Tongue (tissue), 1 donor: ENCODE measurements at regions not wholly inside any gene's neighbourhood (a gene's known extent, or its start where the extent isn't known, plus 50 kb on each side); places are given as distances from the start of the nearest gene placed in this dataset.
"Not testable (repeated sequence)": the region's sequence is repeated elsewhere in the genome, so short reads cannot be mapped to it uniquely, and the experiment has no call there.

Source experiments
- DNase-seq: peaks from one replicate; pipeline ENCODE4 v3.0.0-alpha.2; 2015

DNA sequence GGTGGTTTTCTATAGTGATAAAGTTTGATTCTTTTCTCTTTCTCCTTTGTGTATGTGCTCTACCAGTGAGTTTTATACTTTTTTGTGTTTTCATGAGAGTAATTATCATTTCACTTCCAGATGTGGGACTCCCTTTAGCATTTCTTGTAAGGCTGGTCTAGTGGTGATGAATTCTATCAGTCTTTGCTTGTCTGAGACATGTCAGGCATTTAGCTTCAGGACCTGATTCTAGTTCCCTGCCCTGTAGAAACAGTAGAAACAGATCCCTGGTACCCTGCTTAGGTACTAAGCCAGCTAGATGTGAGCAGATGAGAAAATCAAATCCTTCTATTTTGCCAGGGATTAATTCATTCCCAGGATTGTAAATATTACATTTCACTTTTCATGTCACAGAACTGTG lies 203.7 kb downstream of the ALG10 start:
- DNase-seq: not testable (repeated sequence)

DNA sequence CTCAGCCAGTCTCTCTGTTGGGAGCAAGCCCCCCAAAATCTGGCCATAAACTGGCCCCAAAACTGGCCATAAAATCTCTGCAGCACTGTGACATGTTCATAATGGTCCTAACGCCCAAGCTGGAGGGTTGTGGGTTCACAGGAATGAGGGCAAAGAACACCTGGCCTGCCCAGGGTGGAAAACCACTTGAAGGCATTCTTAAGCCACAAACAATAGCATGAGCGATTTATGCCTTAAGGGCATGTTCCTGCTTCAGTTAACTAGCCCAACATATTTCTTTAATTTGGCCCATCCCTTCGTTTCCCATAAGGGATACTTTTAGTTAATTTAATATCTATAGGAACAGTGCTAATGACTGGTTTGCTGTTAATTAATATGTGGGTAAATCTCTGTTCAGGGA lies 205.8 kb downstream of the ALG10 start:
- not testable (repeated sequence) for DNase-seq

DNA sequence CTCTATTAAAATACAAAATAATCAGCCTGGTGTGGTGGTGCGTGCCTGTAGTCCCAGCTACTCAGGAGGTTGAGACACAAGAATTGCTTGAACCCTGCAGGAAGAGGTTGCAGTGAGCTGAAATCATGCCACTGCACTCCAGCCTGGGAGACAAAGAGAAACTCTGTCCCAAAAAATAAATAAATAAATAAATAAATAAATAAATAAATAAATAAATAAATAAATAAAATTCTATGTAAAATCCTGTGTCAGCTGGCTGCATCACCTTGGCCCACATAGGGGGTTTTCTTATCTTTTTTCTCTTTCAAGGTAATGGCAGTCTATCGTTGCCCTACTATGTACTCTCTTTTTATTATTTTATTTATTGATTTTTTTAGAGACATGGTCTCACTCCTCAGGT lies 206.7 kb downstream of the ALG10 start:
- DNase-seq: not testable (repeated sequence)

DNA sequence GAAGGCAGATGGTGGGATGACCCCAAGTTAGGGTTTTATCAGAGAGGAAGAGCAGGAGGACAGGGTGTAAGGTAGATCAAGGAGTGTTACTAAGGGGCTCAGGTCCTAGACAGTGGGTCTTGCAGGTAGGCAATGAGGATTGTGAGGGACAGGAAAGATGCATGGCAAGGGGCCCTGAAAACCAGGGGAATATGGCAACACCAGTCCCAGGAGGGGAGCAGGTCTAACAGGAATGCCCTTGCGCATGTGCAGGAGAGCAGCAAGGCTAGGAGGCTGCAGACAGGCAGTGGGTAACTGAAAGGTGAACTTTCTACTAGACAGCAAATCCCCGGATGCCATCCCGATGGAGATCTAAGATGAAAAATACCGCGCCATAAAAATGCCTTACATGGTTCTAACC lies 211.3 kb downstream of the ALG10 start:
- DNase-seq: no peak

DNA sequence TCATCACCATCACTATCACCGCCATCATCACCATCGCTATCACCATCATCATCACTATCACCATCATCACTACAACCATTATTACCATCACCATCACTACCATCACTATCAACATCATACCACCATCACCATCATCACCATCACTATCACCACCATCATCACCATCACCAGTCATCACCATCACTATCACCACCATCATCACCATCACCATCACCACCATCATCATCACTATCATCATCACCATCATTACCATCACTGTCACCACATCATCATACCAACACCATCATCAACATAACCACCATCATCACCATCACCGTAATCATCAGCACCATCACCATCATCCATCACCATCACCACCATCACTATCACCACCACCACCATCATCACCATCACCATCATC lies 213.8 kb downstream of the ALG10 start:
- DNase-seq: no peak

DNA sequence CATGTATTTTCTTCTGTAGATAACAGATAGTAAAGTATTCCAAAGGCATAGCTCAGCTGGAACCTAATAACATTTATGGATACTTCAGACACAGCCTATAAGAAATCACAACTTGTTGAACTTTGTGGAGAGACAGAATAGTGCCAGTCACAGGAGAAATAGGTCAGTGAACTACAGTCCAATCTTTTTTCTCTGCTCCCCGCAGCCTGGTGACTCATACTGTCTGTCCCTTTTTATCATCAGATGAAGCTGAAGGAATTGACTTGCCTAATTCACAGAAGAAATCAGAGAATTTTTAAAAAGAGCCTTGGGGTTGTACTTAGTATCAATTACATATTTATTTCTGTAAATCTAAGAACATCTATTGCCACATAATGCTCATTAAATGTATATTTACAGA lies 222.3 kb downstream of the ALG10 start:
- no peak for DNase-seq

DNA sequence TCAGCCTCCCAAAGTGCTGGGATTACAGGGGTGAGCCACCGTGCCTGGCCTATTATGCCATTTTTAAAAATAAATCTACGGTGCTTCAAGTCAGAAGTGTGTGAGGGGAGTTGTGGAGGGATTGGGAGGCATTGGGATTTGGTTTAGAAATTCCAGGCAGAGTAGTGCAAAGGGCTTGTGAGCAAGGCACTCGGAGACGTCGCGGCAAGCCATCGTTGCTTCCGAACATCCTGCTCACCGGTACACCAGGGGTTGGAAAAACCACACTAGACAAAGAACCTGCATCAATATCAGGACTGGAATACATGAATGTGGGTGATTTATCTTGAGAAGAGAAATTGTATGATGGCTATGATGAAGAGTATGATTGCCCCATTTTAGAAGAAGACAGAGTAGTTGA lies 227.0 kb downstream of the ALG10 start:
- DNase-seq: no peak

DNA sequence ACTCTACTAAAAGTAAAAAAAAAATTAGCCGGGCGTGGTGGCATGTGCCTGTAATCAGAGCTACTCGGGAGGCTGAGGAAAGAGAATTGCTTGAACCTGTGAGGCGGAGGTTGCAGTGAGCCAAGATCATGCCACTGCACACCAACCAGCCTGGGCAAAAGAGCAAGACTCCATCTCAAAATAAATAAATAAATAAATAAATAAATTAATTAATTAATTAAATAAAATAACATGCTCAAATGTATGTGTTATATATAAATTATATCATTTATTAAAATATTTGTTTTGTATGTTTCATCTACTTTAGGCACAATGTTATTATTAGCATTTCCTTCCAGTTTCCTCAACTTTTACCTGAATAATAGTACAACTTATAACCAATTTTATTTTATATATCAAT lies 229.6 kb downstream of the ALG10 start:
- DNase-seq: not testable (repeated sequence)

DNA sequence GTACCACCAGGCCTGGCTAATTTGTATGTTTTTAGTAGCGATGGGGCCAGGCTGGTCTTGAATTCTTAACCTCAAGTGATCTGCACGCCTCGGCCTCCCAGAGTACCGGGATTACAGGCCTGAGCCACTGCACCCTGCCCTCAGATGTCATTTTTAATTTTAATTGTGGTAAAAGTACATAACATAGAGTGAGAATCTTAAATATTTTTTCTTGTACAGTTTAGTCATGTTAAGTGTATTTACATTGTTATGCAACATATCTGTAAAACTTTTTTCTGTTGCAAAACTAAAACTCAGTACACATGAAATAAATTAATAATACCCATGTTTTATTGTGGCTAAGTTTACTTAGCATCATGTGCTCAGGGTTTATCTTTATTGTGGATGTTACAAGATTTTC lies 231.4 kb downstream of the ALG10 start:
- no peak for DNase-seq

DNA sequence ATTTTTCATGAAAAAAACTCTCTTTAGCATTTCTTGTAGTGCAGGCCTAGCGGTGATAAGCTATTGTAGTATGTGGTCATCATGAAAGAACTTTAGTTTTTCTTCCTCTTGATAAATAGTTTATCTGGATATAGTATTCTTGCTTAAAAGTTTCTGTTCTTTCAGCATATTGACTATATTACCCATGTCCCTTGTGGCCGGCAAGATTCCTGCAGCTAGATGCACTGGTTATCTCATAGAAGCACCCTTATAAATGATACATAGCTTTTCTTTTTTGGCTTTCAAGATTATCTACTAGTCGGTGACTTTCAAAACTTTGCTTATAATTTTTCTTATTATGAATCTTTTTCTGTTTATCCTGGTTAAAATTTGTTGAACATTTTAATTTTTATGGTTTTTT lies 234.8 kb downstream of the ALG10 start:
- no peak for DNase-seq

DNA sequence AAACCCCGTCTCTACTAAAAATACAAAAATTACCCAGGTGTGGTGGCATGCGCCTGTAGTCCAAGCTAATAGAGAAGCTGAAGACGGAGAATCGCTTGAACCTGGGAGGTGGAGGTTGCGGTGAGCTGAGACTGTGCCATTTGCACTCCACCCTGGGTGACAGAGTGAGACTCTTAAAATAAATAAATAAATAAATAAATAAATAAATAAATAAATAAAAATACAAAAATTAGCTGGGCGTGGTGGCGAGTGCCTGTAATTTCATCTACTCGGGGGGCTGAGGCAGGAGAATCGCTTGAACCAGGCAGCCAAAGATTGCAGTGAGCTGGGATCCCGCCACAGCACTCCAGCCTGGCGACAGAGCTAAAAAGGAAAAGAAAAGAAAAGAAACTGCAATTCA lies 239.8 kb downstream of the ALG10 start:
- DNase-seq: not testable (repeated sequence)

DNA sequence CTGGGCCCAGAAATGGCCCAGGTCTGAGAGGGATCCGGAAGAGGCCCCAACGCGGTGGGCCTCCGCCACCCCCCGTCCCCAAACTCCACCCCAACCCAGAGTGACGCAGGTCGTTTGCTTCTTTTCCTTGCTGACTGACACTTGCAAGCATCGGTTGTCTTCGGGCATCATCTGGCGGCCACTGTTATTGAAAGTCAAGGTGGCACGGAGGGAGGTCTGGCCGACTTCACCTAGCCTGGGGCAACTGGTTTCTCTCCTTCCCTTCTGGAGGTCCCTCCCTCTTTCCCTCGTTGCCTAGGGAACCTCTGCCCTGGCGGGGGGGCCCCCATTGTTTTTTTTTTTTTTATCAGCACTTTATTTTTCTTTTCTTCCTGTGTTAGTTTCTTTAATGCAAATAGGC lies 241.8 kb downstream of the ALG10 start:
- no peak for DNase-seq

DNA sequence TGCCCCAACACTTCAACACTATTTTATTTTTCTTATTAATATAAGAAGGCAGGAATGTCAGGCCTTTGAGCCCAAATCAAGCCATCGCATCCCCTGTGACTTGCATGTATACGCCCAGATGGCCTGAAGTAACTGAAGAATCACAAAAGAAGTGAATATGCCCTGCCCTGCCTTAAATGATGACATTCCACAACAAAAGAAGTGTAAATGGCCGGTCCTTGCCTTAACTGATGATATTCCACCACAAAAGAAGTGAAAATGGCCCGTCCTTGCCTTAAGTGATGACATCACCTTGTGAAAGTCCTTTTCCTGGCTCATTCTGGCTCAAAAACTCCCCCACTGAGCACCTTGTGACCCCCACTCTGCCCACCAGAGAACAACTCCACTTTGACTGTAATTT lies 251.4 kb downstream of the ALG10 start:
- not testable (repeated sequence) for DNase-seq

DNA sequence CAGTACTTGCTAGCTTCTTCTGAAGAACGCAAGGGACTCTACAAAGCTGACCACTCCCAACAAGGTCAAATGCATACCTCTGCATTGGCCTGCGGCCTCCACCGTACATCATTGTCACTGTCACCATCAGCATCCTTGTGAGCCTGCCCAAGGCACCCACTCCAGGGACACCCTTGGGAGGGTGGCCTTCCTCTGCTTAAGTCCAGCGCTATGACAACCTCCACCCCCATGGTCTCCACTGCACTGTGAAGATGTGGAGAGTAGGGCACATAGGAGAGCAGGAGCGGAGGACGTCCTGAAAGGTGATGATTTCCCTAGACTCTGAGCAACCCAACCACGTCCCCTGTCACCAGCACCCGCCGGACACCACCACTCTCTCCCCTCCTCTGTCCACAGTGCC lies 252.8 kb downstream of the ALG10 start:
- DNase-seq: no peak

DNA sequence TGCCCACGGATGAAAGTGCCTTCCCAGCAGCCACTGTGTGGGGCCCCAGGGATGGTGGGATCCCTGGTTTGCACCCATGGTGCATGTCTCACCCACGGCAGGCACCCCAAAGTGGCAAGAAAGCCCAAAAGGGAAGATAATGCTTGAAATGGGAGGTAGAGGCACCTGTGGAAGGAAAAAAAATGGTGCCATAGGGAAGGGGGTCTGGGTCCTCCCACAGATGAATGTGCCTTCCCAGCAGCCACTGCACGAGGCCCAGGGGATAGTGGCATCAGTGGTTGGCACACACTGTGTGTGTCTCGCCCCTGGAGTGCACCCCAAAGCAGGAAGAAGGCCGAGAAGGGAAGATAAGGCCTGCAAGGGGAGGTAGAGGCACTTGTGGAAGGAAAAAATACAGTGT lies 264.2 kb downstream of the ALG10 start:
- no peak for DNase-seq

DNA sequence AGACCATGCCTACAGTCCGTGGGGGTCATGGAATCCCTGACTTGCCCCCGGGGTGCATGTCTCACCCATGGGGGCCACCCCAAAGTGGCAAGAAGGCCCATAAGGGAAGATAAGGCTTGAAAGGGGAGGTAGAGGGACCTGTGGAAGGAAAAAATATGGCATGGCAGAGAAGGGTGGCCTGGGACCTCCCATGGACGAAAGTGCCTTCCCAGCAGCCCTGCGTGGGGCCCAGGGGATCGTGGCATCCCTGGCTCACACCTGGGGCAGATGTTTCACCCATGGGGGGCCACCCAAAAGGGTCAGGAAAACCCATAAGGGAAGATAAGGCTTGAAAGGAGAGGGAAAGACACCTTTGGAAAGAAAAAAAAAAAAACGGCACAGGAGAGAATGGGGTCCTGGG lies 264.6 kb downstream of the ALG10 start:
- no peak for DNase-seq

DNA sequence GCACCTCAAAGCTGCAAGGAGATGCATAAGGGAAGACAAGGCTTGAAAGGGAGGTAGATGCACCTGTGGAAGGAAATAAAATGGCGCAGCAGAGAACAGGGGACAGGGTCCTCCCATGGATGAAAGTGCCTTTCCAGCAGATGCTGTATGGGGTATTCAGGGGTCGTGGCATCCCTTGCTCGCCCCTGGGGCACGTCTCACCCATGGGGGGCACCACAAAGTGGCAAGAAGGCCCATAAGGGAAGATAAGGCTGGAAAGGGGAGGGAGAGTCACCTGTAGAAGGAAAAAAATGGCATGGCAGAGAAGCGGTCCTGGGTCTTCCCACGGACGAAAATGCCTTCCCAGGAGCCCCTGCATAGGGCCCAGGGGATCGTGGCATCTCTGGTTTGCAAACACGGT lies 265.1 kb downstream of the ALG10 start:
- DNase-seq: no peak

DNA sequence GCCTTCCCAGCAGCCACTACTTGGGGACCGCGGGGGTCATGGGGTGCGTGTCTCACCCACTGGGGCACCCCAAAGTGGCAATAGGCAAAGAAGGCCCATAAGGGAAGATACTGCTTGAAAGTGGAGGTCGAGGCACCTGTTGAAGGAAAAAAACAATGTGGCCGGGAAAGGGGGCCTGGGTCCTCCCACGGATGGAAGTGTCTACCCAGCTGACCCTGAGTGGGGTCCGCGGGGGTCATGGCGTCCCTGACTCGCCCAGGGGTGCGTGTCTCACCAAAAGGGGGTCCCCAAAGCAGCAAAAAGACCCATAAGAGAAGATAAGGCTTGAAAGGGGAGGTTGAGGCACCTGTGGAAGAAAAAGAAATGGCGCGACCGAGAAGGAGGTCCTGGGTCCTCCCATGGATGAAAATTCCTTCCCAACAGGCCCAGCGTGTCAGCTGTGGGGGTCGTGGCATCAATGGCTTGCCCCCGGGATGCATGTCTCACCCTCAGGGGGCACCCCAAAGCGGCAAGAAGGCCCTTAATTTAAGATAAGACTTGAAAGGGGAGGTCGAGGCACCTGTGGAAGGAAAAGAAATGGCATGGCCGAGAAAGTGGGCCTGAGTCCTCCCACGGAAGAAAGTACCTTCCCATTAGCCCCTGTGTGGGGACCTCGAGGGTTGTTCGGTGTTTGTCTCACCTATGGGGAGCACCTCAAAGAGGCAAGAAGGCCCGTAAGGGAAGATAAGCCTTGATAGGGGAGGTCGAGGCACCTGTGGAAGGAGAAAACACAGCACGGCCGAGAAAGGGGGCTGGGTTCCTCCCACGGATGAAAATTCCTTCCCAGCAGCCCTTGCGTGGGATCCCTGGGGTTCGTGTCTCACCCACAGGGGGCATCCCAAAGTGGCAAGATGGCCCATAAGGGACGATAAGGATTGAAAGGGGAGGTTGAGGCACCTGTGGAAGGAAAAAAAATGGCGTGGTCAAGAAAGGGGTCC lies 266.0 kb downstream of the ALG10 start:
- DNase-seq: no peak

DNA sequence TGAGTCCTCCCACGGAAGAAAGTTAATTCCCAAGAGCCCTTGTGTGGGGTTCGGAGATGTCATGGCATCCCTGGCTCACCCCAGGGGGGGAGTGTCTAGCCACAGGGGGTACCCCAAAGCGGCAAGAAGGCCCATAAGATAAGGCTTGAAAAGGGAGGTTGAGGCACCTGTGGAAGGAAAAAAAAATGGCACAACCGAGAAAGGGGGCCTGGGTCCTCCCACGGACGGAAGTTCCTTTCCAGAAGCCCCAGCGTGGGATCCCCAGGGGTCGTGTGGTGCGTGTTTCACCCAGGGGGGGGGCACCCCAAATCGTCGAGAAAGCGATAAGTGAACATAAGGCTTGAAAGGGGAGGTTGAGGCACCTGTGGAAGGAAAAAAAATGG lies 266.7 kb downstream of the ALG10 start:
- no peak for DNase-seq

DNA sequence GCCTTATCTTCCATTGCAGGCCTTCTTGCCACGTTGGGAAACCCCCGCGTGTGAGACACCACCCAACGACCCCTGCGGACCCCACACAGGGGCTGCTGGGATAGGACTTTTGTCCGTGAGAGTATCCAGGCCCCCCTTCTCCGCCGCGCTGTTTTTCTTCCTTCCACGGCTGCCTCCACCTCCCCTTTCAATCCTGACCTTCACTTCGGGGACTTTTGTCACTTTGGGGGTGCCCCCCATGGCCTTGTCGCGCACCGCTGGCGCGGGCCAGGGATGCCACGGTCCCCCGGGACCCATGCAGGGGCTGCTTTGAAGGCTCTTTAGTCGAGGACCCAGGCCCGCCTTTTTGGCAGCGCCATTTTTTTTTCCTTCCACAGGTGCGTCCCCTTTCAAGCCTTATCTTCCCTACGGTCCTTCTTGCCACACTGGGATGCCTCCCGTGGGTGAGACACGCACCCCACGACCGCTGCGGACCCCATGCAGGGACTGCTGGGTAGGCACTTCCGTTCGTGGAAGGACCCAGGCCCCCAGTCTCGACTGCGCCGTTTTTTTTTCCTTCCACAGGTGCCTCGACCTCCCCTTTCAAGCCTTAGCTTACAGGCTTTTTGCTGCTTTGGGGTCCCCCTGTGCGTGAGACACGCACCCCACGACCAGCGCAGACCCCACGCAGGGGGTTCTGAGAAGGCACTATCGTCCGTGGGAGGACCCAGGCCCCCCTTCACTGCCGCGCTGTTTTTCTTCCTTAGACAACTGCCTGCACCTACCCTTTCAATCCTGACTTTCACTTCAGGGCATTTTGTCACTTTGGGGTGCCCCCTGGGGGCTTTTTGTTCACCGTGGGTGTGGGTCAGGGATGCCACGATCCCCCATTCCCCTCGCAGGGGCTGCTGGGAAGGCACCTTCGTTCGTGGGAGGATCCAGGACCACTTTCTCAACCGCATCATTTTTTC lies 267.4 kb downstream of the ALG10 start:
- no peak for DNase-seq

DNA sequence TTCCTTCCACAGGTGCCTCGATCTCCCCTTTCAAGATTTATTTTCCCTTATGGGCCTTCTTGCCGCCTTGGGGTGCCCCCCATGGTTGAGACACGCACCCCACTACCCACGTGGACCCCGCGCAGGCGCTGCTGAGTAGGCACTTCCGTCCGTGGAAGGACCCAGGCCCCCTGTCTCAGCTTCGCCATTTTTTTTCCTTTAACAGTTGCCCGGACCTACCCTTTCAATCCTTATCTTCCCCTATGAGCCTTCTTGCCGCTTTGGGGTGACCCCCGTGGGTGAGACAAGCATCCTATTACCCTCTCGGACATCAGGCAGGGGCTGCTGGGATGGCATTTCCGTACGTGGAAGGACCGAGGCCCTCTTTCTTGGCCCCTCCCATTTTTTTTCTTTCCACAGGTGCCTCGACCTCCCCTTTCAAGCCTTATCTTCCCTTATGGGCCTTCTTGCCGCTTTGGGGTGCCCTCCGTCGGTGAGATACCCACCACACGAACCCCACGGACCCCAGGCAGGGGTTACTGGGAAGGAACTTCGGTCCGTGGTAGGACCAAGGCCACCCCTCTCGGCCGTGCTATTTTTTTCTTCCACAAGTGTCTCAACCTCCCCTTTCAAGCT lies 268.2 kb downstream of the ALG10 start:
- no peak for DNase-seq

DNA sequence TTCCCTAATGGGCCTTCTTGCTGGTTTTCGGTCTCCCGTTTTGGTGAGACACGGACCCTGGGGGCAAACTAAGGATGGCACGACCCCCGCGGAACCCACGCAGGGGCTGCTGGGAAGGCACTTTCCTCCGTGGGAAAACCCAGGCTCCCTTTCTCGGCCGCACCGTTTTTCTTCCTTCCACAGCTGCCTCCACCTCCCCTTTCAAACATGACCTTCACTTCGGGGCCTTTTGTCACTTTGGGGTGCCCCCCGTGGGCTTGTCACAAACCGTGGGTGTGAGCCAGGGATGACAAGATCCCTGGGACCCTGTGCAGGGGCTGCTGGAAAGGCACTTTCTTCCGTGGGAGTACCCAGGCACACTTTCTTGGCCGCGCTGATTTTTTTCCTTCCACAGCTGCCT lies 268.7 kb downstream of the ALG10 start:
- no peak for DNase-seq

DNA sequence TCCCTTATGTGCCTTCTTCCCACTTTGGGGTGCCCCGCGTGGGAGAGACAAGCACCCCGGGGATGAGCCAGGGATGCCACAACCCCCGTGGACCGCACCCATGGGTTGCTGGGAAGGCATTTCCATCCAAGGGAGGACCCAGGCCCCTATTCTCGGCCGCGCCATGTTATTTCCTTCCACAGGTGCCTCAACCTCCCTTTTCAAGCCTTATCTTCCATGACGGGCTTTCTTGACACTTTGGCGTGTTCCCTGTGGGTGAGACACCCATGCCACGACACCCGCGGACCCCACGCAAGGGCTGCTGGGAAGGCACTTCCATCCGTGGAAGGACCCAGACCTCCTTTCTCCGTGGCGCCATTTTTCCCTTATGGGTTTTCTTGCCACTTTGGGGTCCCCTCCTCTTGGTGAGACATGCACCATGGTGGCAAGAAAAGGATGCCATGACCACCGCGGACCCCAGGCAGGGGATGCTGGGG lies 269.2 kb downstream of the ALG10 start:
- DNase-seq: no peak
